Stomach (tissue), 4 donors: ENCODE measurements at regions not wholly inside any gene's neighbourhood (a gene's known extent, or its start where the extent isn't known, plus 50 kb on each side); places are given as distances from the start of the nearest gene placed in this dataset.

Experiments used
- CTCF ChIP-seq, 7 experiments: fragments of 450-650 bp in 4 of 7; fragments of 200-600 bp in 3 of 7; sonication (generic) in 3 of 7; IDR thresholded peaks; one replicate each; pipeline ENCODE4 v1.5.1; 2016 to 2019; ENCODE audit warnings: antibody characterized with exemption in 7 of 7, control low read depth in 2 of 7, mild to moderate bottlenecking in 1 of 7
- POLR2AphosphoS5 ChIP-seq, 3 donors: sonication (generic); formaldehyde crosslinking; IDR thresholded peaks; one replicate each; pipeline ENCODE4 v1.6.1; 2016; ENCODE audit warnings: antibody characterized with exemption in 3 of 3

DNA sequence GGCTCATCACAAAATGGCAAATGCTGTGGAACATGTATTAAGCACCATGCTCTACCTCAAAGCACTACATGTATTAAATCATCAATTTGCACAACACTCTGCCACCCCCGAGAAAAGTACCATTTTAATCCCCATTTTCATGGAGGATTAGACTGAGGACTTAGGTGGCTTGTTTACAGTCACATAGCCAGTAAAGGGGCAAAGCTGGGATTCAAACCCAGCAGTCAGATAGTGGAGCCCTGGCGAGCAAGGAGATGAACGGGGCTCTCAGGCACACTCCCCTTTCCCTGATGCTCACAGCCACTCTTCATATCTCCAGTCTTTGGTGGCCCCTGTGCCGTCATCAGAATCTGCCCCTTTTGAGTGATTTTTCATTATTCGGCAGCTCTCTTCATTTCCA is 262.9 kb downstream of the DIRAS2 start:
- TF ChIP-seq CTCF (IDR thresholded peaks at IDR 0.05) (no peak), POLR2AphosphoS5 (IDR thresholded peaks at IDR 0.05) (no peak)
